ENCODE measurements at regions not wholly inside any gene's neighbourhood (a gene's known extent, or its start where the extent isn't known, plus 50 kb on each side); places are given as distances from the start of the nearest gene placed in this dataset.

GRCh38 chr7:113207441-113207840 lies 89.1 kb upstream of the SMIM30 start:
- TF ChIP-seq POLR2AphosphoS5 (IDR thresholded peaks at IDR 0.05) (no peak), CTCF (IDR thresholded peaks at IDR 0.05) (no peak)

All from breast epithelium (tissue), 3 donors.